GM12878 (cell line): ENCODE measurements at regions not wholly inside any gene's neighbourhood (a gene's known extent, or its start where the extent isn't known, plus 50 kb on each side); places are given as distances from the start of the nearest gene placed in this dataset.

Experiments used
- BHLHE40 ChIP-seq, 2 experiments: fragments of 450-650 bp in 1 of 2; IDR thresholded peaks; 2 replicates each; pipeline ENCODE4 v1.6.1; 2011 to 2017; ENCODE audit warnings: low read depth in 2 of 2, borderline replicate concordance in 1 of 2, improper control_type of control experiment in 1 of 2, low read length in 1 of 2, mild to moderate bottlenecking in 1 of 2
- CREM ChIP-seq: IDR thresholded peaks from 2 replicates; pipeline ENCODE4 v1.6.1; 2014; ENCODE audit warnings: antibody characterized with exemption, low read depth
- E2F8 ChIP-seq: fragments of 450-650 bp; IDR thresholded peaks from 2 replicates; pipeline ENCODE4 v1.6.1; 2018; ENCODE audit warnings: mild to moderate bottlenecking, low read depth, moderate library complexity; ENCODE audit not compliant: partially characterized antibody
- ELK1 ChIP-seq: IDR thresholded peaks from 2 replicates; pipeline ENCODE4 v1.6.1; 2012; ENCODE audit warnings: low read depth, low read length, improper control_type of control experiment
- EP300 ChIP-seq, 2 experiments: fragments of 150-350 bp in 1 of 2; IDR thresholded peaks; 2 replicates each; pipeline ENCODE4 v1.6.1; 2011 to 2012; ENCODE audit warnings: low read depth in 2 of 2, low read length in 2 of 2, borderline replicate concordance in 1 of 2, improper control_type of control experiment in 1 of 2, inconsistent platforms in 1 of 2; ENCODE audit not compliant: control insufficient read depth in 1 of 2
- IRF5 ChIP-seq: fragments of 450-650 bp; IDR thresholded peaks from 2 replicates; pipeline ENCODE4 v1.6.1; 2017; ENCODE audit warnings: borderline replicate concordance
- NFXL1 ChIP-seq: fragments of 450-650 bp; IDR thresholded peaks from 2 replicates; pipeline ENCODE4 v1.6.1; 2017; ENCODE audit warnings: antibody characterized with exemption, mild to moderate bottlenecking, borderline replicate concordance
- NR2C2 ChIP-seq: IDR thresholded peaks from 2 replicates; pipeline ENCODE4 v1.6.1; 2011; ENCODE audit warnings: borderline replicate concordance, low read depth; ENCODE audit not compliant: control insufficient read depth, insufficient read length
- NRF1 ChIP-seq: conservative IDR thresholded peaks from 2 replicates; pipeline ENCODE4 v1.6.1; 2011; ENCODE audit warnings: mild to moderate bottlenecking, low read depth, low read length, improper control_type of control experiment
- SKIL ChIP-seq: fragments of 450-650 bp; IDR thresholded peaks from 2 replicates; pipeline ENCODE4 v1.6.1; 2017; ENCODE audit warnings: mild to moderate bottlenecking, low read depth, inconsistent platforms; ENCODE audit not compliant: poor library complexity, severe bottlenecking
- STAT1 ChIP-seq: fragments of 450-650 bp; conservative IDR thresholded peaks from 2 replicates; pipeline ENCODE4 v1.6.1; 2014; ENCODE audit warnings: antibody characterized with exemption, mild to moderate bottlenecking
- STAT3 ChIP-seq: IDR thresholded peaks from 2 replicates; pipeline ENCODE4 v1.6.1; 2011; ENCODE audit warnings: low read depth, low read length, improper control_type of control experiment

- no peak for TF ChIP-seq NFXL1
- TF ChIP-seq SKIL, result no peak
- TF ChIP-seq EP300 (IDR thresholded peaks at IDR 0.05; ENCODE audit: borderline replicate concordance in 1 of 2, control insufficient read depth in 1 of 2, low read depth in 2 of 2, low read length in 2 of 2), result no peak
- TF ChIP-seq STAT3, result no peak
- no peak for TF ChIP-seq IRF5
- TF ChIP-seq STAT1, result no peak
- TF ChIP-seq NRF1, result no peak
- TF ChIP-seq NR2C2, result no peak
- TF ChIP-seq CREM, result no peak
- TF ChIP-seq ELK1, result no peak
- TF ChIP-seq E2F8, result no peak
- no peak for TF ChIP-seq BHLHE40 (IDR thresholded peaks at IDR 0.05; ENCODE audit: borderline replicate concordance in 1 of 2, low read depth in 2 of 2, low read length in 1 of 2)
Measured at GRCh38 chr7:153537271-153537670, 514.9 kb upstream of the DPP6 start (continued).
